Small intestine (tissue), 7 donors: ENCODE measurements at regions not wholly inside any gene's neighbourhood (a gene's known extent, or its start where the extent isn't known, plus 50 kb on each side); places are given as distances from the start of the nearest gene placed in this dataset.

Experiments
- DNase-seq, 2 donors: peaks; one replicate each; pipeline versions ENCODE4 v3.0.0 to v3.0.0-alpha.2; 2013
- FAIRE-seq: peaks from 2 replicates; lab custom pipeline; 2012; peaks lifted over from hg19 to GRCh38; lab: Jason Lieb, UNC
- H3K27ac ChIP-seq, 3 donors: one replicate each; pipeline ENCODE4 v1.5.1; 2013; ENCODE audit warnings: low read length in 2 of 3, mild to moderate bottlenecking in 2 of 3, control low read depth in 1 of 3, inconsistent platforms in 1 of 3, low read depth in 1 of 3, moderate library complexity in 1 of 3
- H3K27me3 ChIP-seq, 3 donors: one replicate each; pipeline ENCODE4 v1.6.1; 2013; ENCODE audit warnings: low read length in 3 of 3, inconsistent platforms in 1 of 3; ENCODE audit not compliant: control insufficient read depth in 3 of 3, insufficient read depth in 3 of 3
- H3K36me3 ChIP-seq, 3 donors: one replicate each; pipeline ENCODE4 v1.6.1; 2013; ENCODE audit warnings: low read length in 3 of 3, inconsistent platforms in 1 of 3, low read depth in 1 of 3, mild to moderate bottlenecking in 1 of 3, moderate library complexity in 1 of 3; ENCODE audit not compliant: control insufficient read depth in 3 of 3, insufficient read depth in 2 of 3
- H3K4me1 ChIP-seq, 3 donors: one replicate each; pipeline ENCODE4 v1.6.1; 2013; ENCODE audit warnings: low read length in 2 of 3, inconsistent platforms in 1 of 3, low read depth in 1 of 3, mild to moderate bottlenecking in 1 of 3, moderate library complexity in 1 of 3; ENCODE audit not compliant: control insufficient read depth in 3 of 3, insufficient read depth in 2 of 3
- H3K4me3 ChIP-seq, 3 donors: one replicate each; pipeline ENCODE4 v1.5.1; 2013; ENCODE audit warnings: low read length in 3 of 3, control low read depth in 1 of 3, inconsistent platforms in 1 of 3, low read depth in 1 of 3, mild to moderate bottlenecking in 1 of 3, moderate library complexity in 1 of 3
- H3K9me3 ChIP-seq, 2 donors: one replicate each; pipeline ENCODE4 v1.6.1; 2013; ENCODE audit warnings: low read depth in 1 of 2, low read length in 1 of 2; ENCODE audit not compliant: control insufficient read depth in 2 of 2, insufficient read depth in 1 of 2
- WGBS, 3 donors: extraction: QIAGEN DNeasy Blood & Tissue Kit; methylation state at CpG; one replicate each; pipeline ENCODE4 v1.1.7; 2013; 5-methylcytosine and 5-hydroxymethylcytosine counted together
- donor health status: healthy with polysubstance abuse.
- donor health status: control.
- donor health status: control.
- donor health status: Bipolar disorder and iron deficiency.
- donor health status: healthy.

- H3K4me3 ChIP-seq = no peak overlapping the region
- DNase-seq = no peak
- no peaks in the 10 kb centered on the region for H3K36me3 ChIP-seq
- H3K4me1 ChIP-seq = no peaks in the 10 kb centered on the region
- FAIRE-seq = no peak
- no peaks in the 10 kb centered on the region for H3K27me3 ChIP-seq
- no peaks in the 10 kb centered on the region for H3K9me3 ChIP-seq
- 88 to 90% (median 88%) methylated on average over 30 of the region's 30 CpGs for WGBS, 3 donors
- H3K27ac ChIP-seq = no peak overlapping the region
Measured at GRCh38 chr19:32253683-32254508, 91.5 kb upstream of the ZNF507 start.

GRCh38 chr19:32254509-32254890 lies 90.9 kb upstream of the ZNF507 start:
- Histone ChIP-seq H3K4me1 (no peaks in the 10 kb centered on the region), H3K27me3 (no peaks in the 10 kb centered on the region), H3K27ac (no peak overlapping the region), H3K4me3 (no peak overlapping the region), H3K9me3 (no peaks in the 10 kb centered on the region), H3K36me3 (no peaks in the 10 kb centered on the region)
- FAIRE-seq (no peak), DNase-seq (no peak)
- WGBS, 3 donors = 76 to 84% (median 81%) methylated on average over 6 of the region's 6 CpGs

- Histone ChIP-seq H3K36me3 (no peaks in the 10 kb centered on the region), H3K9me3 (no peaks in the 10 kb centered on the region), H3K4me3 (no peak overlapping the region), H3K27me3 (no peaks in the 10 kb centered on the region), H3K27ac (no peak overlapping the region), H3K4me1 (no peaks in the 10 kb centered on the region)
- FAIRE-seq = no peak
- 77 to 84% (median 78%) methylated on average over 8 of the region's 8 CpGs for WGBS, 3 donors
- DNase-seq = no peak
Measured at GRCh38 chr19:32255536-32256295, 89.7 kb upstream of the ZNF507 start.

GRCh38 chr19:32256341-32256975 lies 89.0 kb upstream of the ZNF507 start:
- H3K4me1 ChIP-seq = no peaks in the 10 kb centered on the region
- no peaks in the 10 kb centered on the region for H3K27me3 ChIP-seq
- no peaks in the 10 kb centered on the region for H3K36me3 ChIP-seq
- WGBS, 3 donors = 72 to 77% (median 75%) methylated on average over 15 of the region's 15 CpGs
- FAIRE-seq (no peak), DNase-seq (no peak)
- H3K27ac ChIP-seq = no peak overlapping the region
- H3K4me3 ChIP-seq = no peak overlapping the region
- H3K9me3 ChIP-seq = no peaks in the 10 kb centered on the region

- DNase-seq (no peak), FAIRE-seq (no peak)
- no peaks in the 10 kb centered on the region for H3K4me1 ChIP-seq
- H3K27ac ChIP-seq = no peak overlapping the region
- H3K9me3 ChIP-seq = no peaks in the 10 kb centered on the region
- WGBS, 3 donors = 76 to 80% (median 76%) methylated on average over 12 of the region's 12 CpGs
- no peaks in the 10 kb centered on the region for H3K36me3 ChIP-seq
- no peaks in the 10 kb centered on the region for H3K27me3 ChIP-seq
- no peak overlapping the region for H3K4me3 ChIP-seq
Measured at GRCh38 chr19:32257326-32258073, 87.9 kb upstream of the ZNF507 start.

GRCh38 chr19:32258167-32258566 lies 87.2 kb upstream of the ZNF507 start:
- FAIRE-seq (no peak), DNase-seq (no peak)
- no peak overlapping the region for H3K4me3 ChIP-seq
- H3K9me3 ChIP-seq = no peaks in the 10 kb centered on the region
- H3K36me3 ChIP-seq = no peaks in the 10 kb centered on the region
- no peaks in the 10 kb centered on the region for H3K27me3 ChIP-seq
- H3K4me1 ChIP-seq = no peaks in the 10 kb centered on the region
- WGBS, 3 donors = 70 to 81% (median 81%) methylated on average over 2 of the region's 2 CpGs
- H3K27ac ChIP-seq = no peak overlapping the region

- Histone ChIP-seq H3K27me3 (no peaks in the 10 kb centered on the region), H3K27ac (no peak overlapping the region), H3K36me3 (no peaks in the 10 kb centered on the region), H3K9me3 (no peaks in the 10 kb centered on the region), H3K4me1 (no peaks in the 10 kb centered on the region), H3K4me3 (no peak overlapping the region)
- WGBS, 3 donors = 77 to 84% (median 81%) methylated on average over 7 of the region's 7 CpGs
- FAIRE-seq (no peak), DNase-seq (no peak)
Measured at GRCh38 chr19:32264568-32264967, 80.8 kb upstream of the ZNF507 start.

GRCh38 chr19:32265995-32266394 lies 79.4 kb upstream of the ZNF507 start:
- no peak overlapping the region for H3K4me3 ChIP-seq
- DNase-seq (no peak), FAIRE-seq (no peak)
- H3K27me3 ChIP-seq = no peaks in the 10 kb centered on the region
- no peaks in the 10 kb centered on the region for H3K4me1 ChIP-seq
- H3K36me3 ChIP-seq = no peaks in the 10 kb centered on the region
- no peaks in the 10 kb centered on the region for H3K9me3 ChIP-seq
- no peak overlapping the region for H3K27ac ChIP-seq
- 25 to 38% (median 31%) methylated on average over 5 of the region's 5 CpGs for WGBS, 3 donors
